ENCODE measurements at regions not wholly inside any gene's neighbourhood (a gene's known extent, or its start where the extent isn't known, plus 50 kb on each side); places are given as distances from the start of the nearest gene placed in this dataset.

GRCh38 chr13:100958831-100959230 is 284.2 kb upstream of the TMTC4 start:
- Histone ChIP-seq H3K4me3 (ENCODE audit: low read depth, low read length) (no peak overlapping the region), H3K79me1 (ENCODE audit: low read length) (no peaks in the 10 kb centered on the region), H3K27me3 (ENCODE audit: insufficient read depth, low read length) (no peaks in the 10 kb centered on the region), H4K8ac (ENCODE audit: low read depth, low read length) (no peak overlapping the region), H3K9me3 (ENCODE audit: insufficient read depth, low read depth, low read length) (no peaks in the 10 kb centered on the region), H3K4me2 (ENCODE audit: low read length) (no peak overlapping the region), H2BK120ac (ENCODE audit: insufficient read depth, low read length, poor library complexity) (no peak overlapping the region), H3K36me3 (ENCODE audit: control insufficient read depth in 1 of 2, insufficient read depth in 2 of 2, low read length in 2 of 2) (no peaks in the 10 kb centered on the region), H2BK12ac (ENCODE audit: low read length) (no peak overlapping the region), H2AK5ac (ENCODE audit: low read length) (no peak overlapping the region), H2BK5ac (ENCODE audit: low read depth, low read length, poor library complexity) (no peak overlapping the region), H2AFZ (ENCODE audit: insufficient read depth, low read length, poor library complexity) (no peak overlapping the region), H3K4me1 (ENCODE audit: control insufficient read depth in 1 of 2, insufficient read depth in 2 of 2, low read length in 2 of 2) (no peaks in the 10 kb centered on the region), H3K9ac (ENCODE audit: low read length) (no peak overlapping the region), H3K14ac (ENCODE audit: low read length) (no peak overlapping the region), H4K12ac (ENCODE audit: low read depth, low read length) (no peak overlapping the region), H4K91ac (ENCODE audit: low read depth, low read length) (no peak overlapping the region), H3K23ac (ENCODE audit: low read length) (no peak overlapping the region), H3K18ac (ENCODE audit: low read length) (no peak overlapping the region), H3K79me2 (ENCODE audit: control insufficient read depth, insufficient read depth, low read length, poor library complexity) (no peaks in the 10 kb centered on the region), H3K27ac (ENCODE audit: low read depth, low read length) (no peak overlapping the region), H3K4ac (ENCODE audit: low read depth, low read length) (no peak overlapping the region)
- WGBS (ENCODE audit: extremely low coverage, insufficient coverage, insufficient read length) = no CpG with 5 or more reads among the region's 5 CpGs
- DNase-seq = no peak

DNA sequence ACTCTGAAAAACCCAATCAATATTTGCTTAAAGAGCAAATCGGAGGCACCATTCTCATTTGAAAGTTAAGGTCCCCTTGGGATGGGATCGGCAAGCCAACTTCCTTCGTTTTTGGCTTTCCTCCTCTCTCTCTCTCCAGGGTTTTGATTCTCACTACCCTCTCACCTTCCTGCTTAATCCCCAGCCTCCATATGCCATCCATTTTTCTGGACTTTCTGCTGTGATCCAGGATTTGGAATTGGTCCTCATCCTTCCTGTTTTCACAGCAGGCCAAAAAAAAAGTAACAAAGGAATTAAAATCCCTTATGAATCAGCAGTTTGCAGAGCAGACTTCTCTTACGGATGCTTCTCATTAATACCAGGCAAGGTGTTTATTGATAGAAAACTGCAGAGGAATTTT is 283.1 kb upstream of the TMTC4 start:
- no peak overlapping the region for H4K91ac ChIP-seq (ENCODE audit: low read depth, low read length)
- no peak overlapping the region for H3K27ac ChIP-seq (ENCODE audit: low read depth, low read length)
- no peak overlapping the region for H2BK12ac ChIP-seq (ENCODE audit: low read length)
- no peak overlapping the region for H3K23ac ChIP-seq (ENCODE audit: low read length)
- H2BK120ac ChIP-seq (ENCODE audit: insufficient read depth, low read length, poor library complexity) = no peak overlapping the region
- no peak overlapping the region for H3K14ac ChIP-seq (ENCODE audit: low read length)
- H3K4me1 ChIP-seq (ENCODE audit: control insufficient read depth in 1 of 2, insufficient read depth in 2 of 2, low read length in 2 of 2) = no peaks in the 10 kb centered on the region
- H3K79me1 ChIP-seq (ENCODE audit: low read length) = no peaks in the 10 kb centered on the region
- H3K79me2 ChIP-seq (ENCODE audit: control insufficient read depth, insufficient read depth, low read length, poor library complexity) = no peaks in the 10 kb centered on the region
- no peak overlapping the region for H3K4me2 ChIP-seq (ENCODE audit: low read length)
- H2AFZ ChIP-seq (ENCODE audit: insufficient read depth, low read length, poor library complexity) = no peak overlapping the region
- H3K9me3 ChIP-seq (ENCODE audit: insufficient read depth, low read depth, low read length) = no peaks in the 10 kb centered on the region
- DNase-seq = no peak
- no CpG with 5 or more reads among the region's 4 CpGs for WGBS (ENCODE audit: extremely low coverage, insufficient coverage, insufficient read length)
- no peak overlapping the region for H3K9ac ChIP-seq (ENCODE audit: low read length)
- H3K27me3 ChIP-seq (ENCODE audit: insufficient read depth, low read length) = no peaks in the 10 kb centered on the region
- H4K8ac ChIP-seq (ENCODE audit: low read depth, low read length) = no peak overlapping the region
- H3K36me3 ChIP-seq (ENCODE audit: control insufficient read depth in 1 of 2, insufficient read depth in 2 of 2, low read length in 2 of 2) = no peaks in the 10 kb centered on the region
- no peak overlapping the region for H3K4ac ChIP-seq (ENCODE audit: low read depth, low read length)
- no peak overlapping the region for H2AK5ac ChIP-seq (ENCODE audit: low read length)
- no peak overlapping the region for H3K4me3 ChIP-seq (ENCODE audit: low read depth, low read length)
- H3K18ac ChIP-seq (ENCODE audit: low read length) = no peak overlapping the region
- no peak overlapping the region for H2BK5ac ChIP-seq (ENCODE audit: low read depth, low read length, poor library complexity)
- no peak overlapping the region for H4K12ac ChIP-seq (ENCODE audit: low read depth, low read length)

DNA sequence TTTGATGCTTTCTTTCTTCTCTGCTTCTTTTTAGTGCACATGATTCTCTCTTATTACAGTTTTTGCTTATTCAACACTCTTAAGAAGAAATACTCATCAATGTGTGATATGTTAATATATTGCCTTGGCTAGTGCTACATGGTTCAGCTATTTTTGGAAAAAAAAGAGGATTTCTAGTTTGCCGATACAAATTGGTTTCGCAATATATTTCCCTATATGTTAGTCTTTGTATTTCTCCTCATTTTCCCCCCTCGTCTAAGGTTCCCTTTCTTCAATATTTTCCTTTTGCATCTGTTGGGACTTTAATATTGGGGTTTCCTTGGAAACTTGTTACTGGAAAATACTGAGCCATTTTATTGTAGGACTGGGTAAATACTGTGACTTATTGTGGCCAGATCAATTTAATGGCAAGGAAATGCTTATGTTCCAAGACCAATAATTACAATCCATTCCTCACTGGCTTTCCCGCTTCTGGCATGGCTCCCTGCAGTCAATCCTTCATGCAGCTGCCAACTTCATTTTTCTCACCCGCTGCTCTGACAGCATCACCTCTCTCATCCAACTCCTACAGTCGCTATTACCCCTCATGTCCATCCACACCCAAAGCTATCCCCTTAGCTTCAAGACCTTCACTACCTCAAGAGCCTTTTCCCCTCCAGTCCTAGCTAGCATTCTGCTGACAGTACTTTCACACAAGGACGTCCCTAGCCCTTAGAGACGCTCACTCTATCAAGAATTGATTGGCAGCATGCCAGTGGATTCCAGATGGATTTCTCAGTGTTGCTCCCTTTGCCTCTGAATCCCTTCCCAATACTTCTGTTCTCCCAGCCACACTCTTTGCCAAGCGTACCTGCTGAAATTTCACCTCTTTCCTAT is 280.1 kb upstream of the TMTC4 start:
- Histone ChIP-seq H3K79me1 (ENCODE audit: low read length) (no peaks in the 10 kb centered on the region), H3K36me3 (ENCODE audit: control insufficient read depth in 1 of 2, insufficient read depth in 2 of 2, low read length in 2 of 2) (no peaks in the 10 kb centered on the region), H4K12ac (ENCODE audit: low read depth, low read length) (no peak overlapping the region), H3K23ac (ENCODE audit: low read length) (no peak overlapping the region), H4K91ac (ENCODE audit: low read depth, low read length) (no peak overlapping the region), H3K4me1 (ENCODE audit: control insufficient read depth in 1 of 2, insufficient read depth in 2 of 2, low read length in 2 of 2) (no peaks in the 10 kb centered on the region), H3K27ac (ENCODE audit: low read depth, low read length) (no peak overlapping the region), H3K4ac (ENCODE audit: low read depth, low read length) (no peak overlapping the region), H2AFZ (ENCODE audit: insufficient read depth, low read length, poor library complexity) (no peak overlapping the region), H3K4me2 (ENCODE audit: low read length) (no peak overlapping the region), H2BK120ac (ENCODE audit: insufficient read depth, low read length, poor library complexity) (no peak overlapping the region), H2AK5ac (ENCODE audit: low read length) (no peak overlapping the region), H2BK5ac (ENCODE audit: low read depth, low read length, poor library complexity) (no peak overlapping the region), H3K14ac (ENCODE audit: low read length) (no peak overlapping the region), H3K4me3 (ENCODE audit: low read depth, low read length) (no peak overlapping the region), H2BK12ac (ENCODE audit: low read length) (no peak overlapping the region), H3K27me3 (ENCODE audit: insufficient read depth, low read length) (no peaks in the 10 kb centered on the region), H4K8ac (ENCODE audit: low read depth, low read length) (no peak overlapping the region), H3K79me2 (ENCODE audit: control insufficient read depth, insufficient read depth, low read length, poor library complexity) (no peaks in the 10 kb centered on the region), H3K9me3 (ENCODE audit: insufficient read depth, low read depth, low read length) (no peaks in the 10 kb centered on the region), H3K9ac (ENCODE audit: low read length) (no peak overlapping the region), H3K18ac (ENCODE audit: low read length) (no peak overlapping the region)
- WGBS (ENCODE audit: extremely low coverage, insufficient coverage, insufficient read length) = no CpG with 5 or more reads among the region's 9 CpGs
- no peak for DNase-seq

DNA sequence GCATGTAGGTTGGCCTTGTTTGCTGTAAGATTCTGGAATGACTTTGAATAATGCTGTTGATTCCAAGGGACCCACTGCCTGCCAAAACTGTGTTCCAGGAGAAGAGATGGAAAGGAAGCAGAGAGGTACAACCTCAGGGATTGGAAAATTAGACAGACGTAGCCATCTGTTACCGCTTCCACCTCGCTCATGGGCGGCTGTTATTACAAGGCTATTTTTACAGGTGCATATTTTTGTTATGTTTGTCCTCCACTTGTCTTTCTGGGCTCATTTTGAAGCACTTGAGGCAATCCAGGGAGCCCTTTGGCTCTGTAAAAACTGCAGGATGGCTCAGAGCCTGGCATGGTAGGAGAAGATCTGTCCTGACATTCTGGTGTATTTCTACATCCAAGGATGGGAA is 276.4 kb upstream of the TMTC4 start:
- no peak for DNase-seq
- Histone ChIP-seq H3K9ac (ENCODE audit: low read length) (no peak overlapping the region), H3K4me1 (ENCODE audit: control insufficient read depth in 1 of 2, insufficient read depth in 2 of 2, low read length in 2 of 2) (no peaks in the 10 kb centered on the region), H3K4ac (ENCODE audit: low read depth, low read length) (no peak overlapping the region), H2AFZ (ENCODE audit: insufficient read depth, low read length, poor library complexity) (no peak overlapping the region), H3K4me2 (ENCODE audit: low read length) (no peak overlapping the region), H3K23ac (ENCODE audit: low read length) (no peak overlapping the region), H2BK12ac (ENCODE audit: low read length) (no peak overlapping the region), H3K4me3 (ENCODE audit: low read depth, low read length) (no peak overlapping the region), H4K12ac (ENCODE audit: low read depth, low read length) (no peak overlapping the region), H2BK120ac (ENCODE audit: insufficient read depth, low read length, poor library complexity) (no peak overlapping the region), H3K79me2 (ENCODE audit: control insufficient read depth, insufficient read depth, low read length, poor library complexity) (no peaks in the 10 kb centered on the region), H3K9me3 (ENCODE audit: insufficient read depth, low read depth, low read length) (peaks cover 4% of the 10 kb centered on the region), H3K18ac (ENCODE audit: low read length) (no peak overlapping the region), H2AK5ac (ENCODE audit: low read length) (no peak overlapping the region), H2BK5ac (ENCODE audit: low read depth, low read length, poor library complexity) (no peak overlapping the region), H3K27ac (ENCODE audit: low read depth, low read length) (no peak overlapping the region), H4K91ac (ENCODE audit: low read depth, low read length) (no peak overlapping the region), H3K27me3 (ENCODE audit: insufficient read depth, low read length) (no peaks in the 10 kb centered on the region), H3K36me3 (ENCODE audit: control insufficient read depth in 1 of 2, insufficient read depth in 2 of 2, low read length in 2 of 2) (no peaks in the 10 kb centered on the region), H3K14ac (ENCODE audit: low read length) (no peak overlapping the region), H3K79me1 (ENCODE audit: low read length) (no peaks in the 10 kb centered on the region), H4K8ac (ENCODE audit: low read depth, low read length) (no peak overlapping the region)
- WGBS (ENCODE audit: extremely low coverage, insufficient coverage, insufficient read length) = no CpG with 5 or more reads among the region's 4 CpGs

Data from trophoblast cell (in vitro differentiated cells and primary cell).